ENCODE measurements at regions not wholly inside any gene's neighbourhood (a gene's known extent, or its start where the extent isn't known, plus 50 kb on each side); places are given as distances from the start of the nearest gene placed in this dataset.

- in situ Hi-C loops (cut with MboI; ENCODE audit: low pct_unique_long_range_greater_than_20kb, low sequenced_read_pairs, unreplicated experiment), result no loop called here
- TF ChIP-seq CTCF (IDR thresholded peaks at IDR 0.05; ENCODE audit: extremely low read depth, insufficient read depth, missing control alignments), result no peak
- no peak for DNase-seq (ENCODE audit: low spot score)
Observed at GRCh38 chrX:10966057-10966456, 145.1 kb upstream of the HCCS start.

- no peak for TF ChIP-seq CTCF (IDR thresholded peaks at IDR 0.05; ENCODE audit: extremely low read depth, insufficient read depth, missing control alignments)
- in situ Hi-C loops (cut with MboI; ENCODE audit: low pct_unique_long_range_greater_than_20kb, low sequenced_read_pairs, unreplicated experiment), result no loop called here
- DNase-seq (ENCODE audit: low spot score), result no peak
Observed at GRCh38 chrX:10971176-10971575, 140.0 kb upstream of the HCCS start.

GRCh38 chrX:10971759-10972158, 139.4 kb upstream of the HCCS start:
- no peak for DNase-seq (ENCODE audit: low spot score)
- no peak for TF ChIP-seq CTCF (IDR thresholded peaks at IDR 0.05; ENCODE audit: extremely low read depth, insufficient read depth, missing control alignments)
- in situ Hi-C loops (cut with MboI; ENCODE audit: low pct_unique_long_range_greater_than_20kb, low sequenced_read_pairs, unreplicated experiment), result no loop called here

GRCh38 chrX:10972706-10973105, 138.4 kb upstream of the HCCS start:
- no peak for DNase-seq (ENCODE audit: low spot score)
- TF ChIP-seq CTCF (IDR thresholded peaks at IDR 0.05; ENCODE audit: extremely low read depth, insufficient read depth, missing control alignments), result no peak
- in situ Hi-C loops (cut with MboI; ENCODE audit: low pct_unique_long_range_greater_than_20kb, low sequenced_read_pairs, unreplicated experiment), result no loop called here

GRCh38 chrX:10974920-10975319, 136.2 kb upstream of the HCCS start:
- TF ChIP-seq CTCF (IDR thresholded peaks at IDR 0.05; ENCODE audit: extremely low read depth, insufficient read depth, missing control alignments), result no peak
- no peak for DNase-seq (ENCODE audit: low spot score)
- in situ Hi-C loops (cut with MboI; ENCODE audit: low pct_unique_long_range_greater_than_20kb, low sequenced_read_pairs, unreplicated experiment), result no loop called here

GRCh38 chrX:10979956-10980355, 131.2 kb upstream of the HCCS start:
- no peak for DNase-seq (ENCODE audit: low spot score)
- in situ Hi-C loops (cut with MboI; ENCODE audit: low pct_unique_long_range_greater_than_20kb, low sequenced_read_pairs, unreplicated experiment), result no loop called here
- TF ChIP-seq CTCF (IDR thresholded peaks at IDR 0.05; ENCODE audit: extremely low read depth, insufficient read depth, missing control alignments), result no peak

GRCh38 chrX:10981506-10981905, 129.6 kb upstream of the HCCS start:
- no peak for TF ChIP-seq CTCF (IDR thresholded peaks at IDR 0.05; ENCODE audit: extremely low read depth, insufficient read depth, missing control alignments)
- DNase-seq (ENCODE audit: low spot score), result no peak
- in situ Hi-C loops (cut with MboI; ENCODE audit: low pct_unique_long_range_greater_than_20kb, low sequenced_read_pairs, unreplicated experiment), result no loop called here

Data from GM13977 (cell line).